ENCODE measurements at regions not wholly inside any gene's neighbourhood (a gene's known extent, or its start where the extent isn't known, plus 50 kb on each side); places are given as distances from the start of the nearest gene placed in this dataset.

DNA sequence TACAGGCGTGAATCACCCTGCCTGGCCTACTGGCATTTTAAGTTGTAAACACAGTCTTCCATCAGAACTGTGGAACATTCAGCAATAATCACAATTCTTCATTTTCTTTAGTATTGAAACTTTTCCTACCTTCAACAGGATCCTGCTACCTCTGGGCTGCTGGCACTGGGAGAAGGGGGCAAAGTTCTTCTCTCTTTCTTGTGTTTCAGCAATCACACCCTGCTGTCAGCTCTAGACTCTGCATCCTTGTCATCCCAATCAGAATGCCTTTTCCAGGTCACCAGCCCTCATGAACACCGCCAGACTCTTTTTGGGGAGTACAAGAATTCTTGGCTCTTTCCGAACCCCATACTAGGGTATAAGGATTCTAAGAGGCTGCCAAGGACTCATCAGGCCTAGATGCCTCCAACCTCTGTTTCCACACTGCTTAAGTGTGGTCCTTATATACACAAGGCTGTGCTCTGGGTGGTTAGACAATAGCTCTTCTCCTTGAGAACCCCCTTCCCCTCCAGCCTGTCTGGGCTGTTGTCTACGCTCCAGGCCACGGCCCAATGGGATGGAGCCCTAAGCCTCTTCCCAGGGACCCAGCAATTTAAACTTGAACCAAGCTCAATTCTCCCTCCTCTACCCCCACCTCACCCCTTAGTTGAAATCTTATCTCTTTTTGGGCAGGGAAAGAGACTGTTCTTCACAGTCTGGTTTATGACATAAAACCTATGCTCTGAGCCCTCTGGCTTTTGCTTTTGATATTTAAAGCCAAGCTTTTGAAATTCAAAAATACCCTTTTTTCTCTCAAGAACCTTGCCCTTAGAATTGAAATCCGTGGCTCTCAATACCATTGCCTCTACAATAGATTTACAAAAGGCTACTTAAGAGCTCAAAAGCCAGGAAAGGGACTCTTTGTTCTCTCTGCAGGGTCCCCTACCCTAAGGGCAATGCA lies 327.4 kb downstream of the BUD13 start:
- DNase-seq (ENCODE audit: low read depth): no peak
- in situ Hi-C loops (cut with HindIII; ENCODE audit: low sequenced_read_pairs): no loop called here
- TF ChIP-seq CTCF (IDR thresholded peaks at IDR 0.05; ENCODE audit: low read depth, low read length, missing control alignments): no peak
- H3K4me3 ChIP-seq (ENCODE audit: low read depth, low read length): no peak overlapping the region

- H3K4me3 ChIP-seq (ENCODE audit: low read depth, low read length): no peak overlapping the region
- in situ Hi-C loops (cut with HindIII; ENCODE audit: low sequenced_read_pairs): no loop called here
- TF ChIP-seq CTCF (IDR thresholded peaks at IDR 0.05; ENCODE audit: low read depth, low read length, missing control alignments): no peak
- DNase-seq (ENCODE audit: low read depth): no peak
Measured at GRCh38 chr11:116442238-116442752, 330.5 kb downstream of the BUD13 start.

DNA sequence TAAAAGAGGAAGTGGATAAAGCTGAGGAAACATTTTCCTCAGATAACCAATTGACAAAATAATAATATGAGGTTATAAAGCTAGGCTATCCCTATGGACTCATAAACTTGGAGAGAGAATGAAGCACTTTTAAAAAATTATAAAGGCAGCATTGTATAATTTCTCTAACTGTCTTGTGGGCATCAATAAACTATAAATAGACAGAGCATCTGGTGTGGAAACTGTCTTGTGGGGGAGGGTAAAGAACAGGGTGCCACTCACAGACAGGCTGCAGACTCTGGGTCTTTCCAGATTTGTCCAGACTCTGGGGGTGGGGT lies 333.5 kb downstream of the BUD13 start:
- TF ChIP-seq CTCF (IDR thresholded peaks at IDR 0.05; ENCODE audit: low read depth, low read length, missing control alignments): no peak

DNA sequence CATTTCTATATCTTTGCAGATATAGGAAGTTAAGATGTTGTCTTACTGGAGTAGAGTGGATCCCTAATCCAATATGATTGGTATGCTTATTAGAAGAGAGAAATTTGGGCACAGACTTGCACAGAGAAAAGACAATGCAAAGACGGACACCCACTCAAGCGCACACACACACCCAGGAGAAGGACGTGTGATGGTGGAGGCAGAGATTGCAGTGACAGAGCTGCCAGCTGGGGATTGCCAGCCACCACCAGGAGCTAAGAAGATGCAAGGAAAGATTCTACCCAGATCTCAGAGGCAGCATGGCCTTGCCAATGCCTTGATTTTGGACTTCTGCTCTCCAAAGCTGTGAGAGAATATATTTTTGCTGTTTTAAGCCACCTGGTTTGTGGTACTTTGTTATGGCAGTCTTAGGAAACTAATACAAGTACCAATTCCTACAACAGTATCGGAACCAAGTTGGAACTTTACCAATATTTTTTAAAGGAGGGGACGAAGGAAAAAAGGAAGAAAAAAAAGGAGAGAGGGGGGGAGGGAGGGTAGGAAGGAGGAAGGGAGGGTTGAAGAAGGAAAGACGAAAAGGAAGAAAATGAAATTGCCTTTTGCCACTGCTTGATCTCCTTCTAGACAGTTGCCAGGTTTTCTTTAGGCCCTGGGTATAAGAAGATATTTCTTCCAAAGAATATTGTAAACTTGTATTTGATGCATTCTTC lies 334.0 kb downstream of the BUD13 start:
- no peak for DNase-seq (ENCODE audit: low read depth)
- TF ChIP-seq CTCF (IDR thresholded peaks at IDR 0.05; ENCODE audit: low read depth, low read length, missing control alignments): no peak
- in situ Hi-C loops (cut with HindIII; ENCODE audit: low sequenced_read_pairs): no loop called here
- no peak overlapping the region for H3K4me3 ChIP-seq (ENCODE audit: low read depth, low read length)

More for the DNA sequence above, 333.5 kb downstream of the BUD13 start:
- no peak for DNase-seq (ENCODE audit: low read depth)
- no peak overlapping the region for H3K4me3 ChIP-seq (ENCODE audit: low read depth, low read length)
- in situ Hi-C loops (cut with HindIII; ENCODE audit: low sequenced_read_pairs): no loop called here

DNA sequence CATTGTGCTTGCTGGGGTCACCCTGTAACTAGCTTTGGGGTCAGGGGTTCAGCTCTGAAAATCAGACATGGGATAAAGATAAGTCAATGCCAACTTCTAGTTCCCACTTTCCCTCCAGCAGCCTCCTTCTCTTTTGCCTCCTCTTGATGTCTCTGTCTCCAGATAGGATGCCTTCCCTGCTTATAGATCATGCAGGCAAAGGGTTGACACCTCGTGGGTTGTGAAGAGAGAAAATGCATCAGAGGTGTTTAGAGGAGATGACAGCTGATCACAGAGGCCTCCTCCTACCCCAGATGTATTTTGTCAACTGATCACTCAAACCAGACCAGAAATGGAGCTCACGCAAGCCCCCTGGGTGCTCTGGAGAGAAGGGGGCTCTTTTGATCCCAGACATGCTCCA lies 337.8 kb downstream of the BUD13 start:
- TF ChIP-seq CTCF (IDR thresholded peaks at IDR 0.05; ENCODE audit: low read depth, low read length, missing control alignments): no peak
- H3K4me3 ChIP-seq (ENCODE audit: low read depth, low read length): no peak overlapping the region
- in situ Hi-C loops (cut with HindIII; ENCODE audit: low sequenced_read_pairs): no loop called here

GRCh38 chr11:116432301-116432700 lies 340.5 kb downstream of the BUD13 start:
- no peak for TF ChIP-seq CTCF (IDR thresholded peaks at IDR 0.05; ENCODE audit: low read depth, low read length, missing control alignments)
- in situ Hi-C loops (cut with HindIII; ENCODE audit: low sequenced_read_pairs): no loop called here
- no peak for DNase-seq (ENCODE audit: low read depth)
- H3K4me3 ChIP-seq (ENCODE audit: low read depth, low read length): no peak overlapping the region

More for the DNA sequence above, 337.8 kb downstream of the BUD13 start:
- DNase-seq (ENCODE audit: low read depth): no peak
